Fibroblast of gingiva (primary cell): ENCODE measurements at regions not wholly inside any gene's neighbourhood (a gene's known extent, or its start where the extent isn't known, plus 50 kb on each side); places are given as distances from the start of the nearest gene placed in this dataset.

Source experiments
- DNase-seq: peaks from one replicate; pipeline ENCODE4 v3.0.0-alpha.2; 2011; ENCODE audit warnings: low read depth

DNA sequence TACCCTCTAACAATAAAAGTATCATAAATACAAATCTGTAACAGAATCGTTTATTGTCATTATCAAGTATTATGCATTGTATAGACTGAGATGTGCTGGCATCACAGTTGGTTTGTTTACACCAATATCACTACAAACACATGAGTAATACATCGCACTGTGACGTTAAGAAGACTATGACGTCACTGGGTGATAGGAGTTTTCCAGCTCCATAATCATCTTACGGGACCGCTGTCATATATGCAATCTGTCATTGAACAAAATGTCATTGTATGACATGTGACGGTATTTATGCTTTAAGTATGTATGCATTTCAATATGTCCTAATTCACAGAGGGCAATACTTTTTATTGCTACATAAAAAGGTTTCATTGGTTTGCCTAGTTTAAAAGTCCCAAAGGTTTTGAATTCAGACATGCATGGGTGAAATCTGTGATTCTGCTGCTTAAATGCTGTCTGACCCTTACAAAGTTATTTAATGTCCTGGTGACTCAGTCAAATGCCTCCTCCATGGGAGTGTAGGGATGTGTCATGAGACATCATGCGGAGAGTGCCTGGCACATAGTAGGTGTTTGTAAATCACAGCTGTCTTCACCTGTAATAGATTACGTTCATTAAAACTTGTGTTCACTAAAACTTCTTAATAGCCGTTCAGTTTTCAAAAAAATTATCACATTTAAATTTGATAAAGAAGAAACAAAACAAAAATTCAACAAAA lies 160.7 kb upstream of the PDE10A start:
- DNase-seq, result no peak

DNA sequence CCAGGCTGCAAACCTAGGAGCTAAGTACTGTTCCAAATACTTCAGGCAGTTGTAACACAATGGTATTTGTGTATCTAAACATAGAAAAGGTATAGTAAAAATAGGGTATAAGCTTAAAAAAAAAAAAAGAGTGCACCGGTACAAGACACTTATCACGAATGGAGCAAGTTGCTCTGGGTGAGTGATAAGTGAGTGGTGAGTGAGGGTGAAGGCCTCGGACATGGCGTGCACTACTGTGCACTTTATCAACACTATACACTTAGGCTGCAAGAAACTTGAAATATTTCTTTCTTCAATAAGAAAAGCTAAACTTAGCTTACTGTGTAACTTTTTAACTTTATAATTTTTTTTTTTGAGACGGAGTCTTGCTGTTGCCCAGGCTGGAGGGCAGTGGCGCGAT lies 159.5 kb upstream of the PDE10A start:
- DNase-seq, result no peak

DNA sequence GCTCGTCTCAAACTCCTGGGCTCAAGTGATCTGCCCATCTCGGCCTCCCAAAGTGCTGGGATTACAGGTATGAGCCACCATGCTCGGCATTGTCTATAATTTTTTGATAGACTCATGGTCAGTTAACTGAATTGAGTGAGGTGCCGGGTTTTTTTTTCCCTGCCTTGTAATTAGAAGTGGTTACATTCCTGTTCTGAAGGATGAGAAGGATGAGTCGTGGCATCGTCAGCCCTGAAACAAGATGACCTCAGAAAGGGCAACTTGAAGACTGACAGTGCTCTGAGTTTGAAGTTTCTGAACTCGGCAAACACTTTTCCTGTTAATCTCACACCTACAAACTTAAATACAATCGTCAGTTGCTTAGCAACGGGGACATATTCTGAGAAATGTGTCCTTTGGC lies 158.7 kb upstream of the PDE10A start:
- DNase-seq, result no peak

DNA sequence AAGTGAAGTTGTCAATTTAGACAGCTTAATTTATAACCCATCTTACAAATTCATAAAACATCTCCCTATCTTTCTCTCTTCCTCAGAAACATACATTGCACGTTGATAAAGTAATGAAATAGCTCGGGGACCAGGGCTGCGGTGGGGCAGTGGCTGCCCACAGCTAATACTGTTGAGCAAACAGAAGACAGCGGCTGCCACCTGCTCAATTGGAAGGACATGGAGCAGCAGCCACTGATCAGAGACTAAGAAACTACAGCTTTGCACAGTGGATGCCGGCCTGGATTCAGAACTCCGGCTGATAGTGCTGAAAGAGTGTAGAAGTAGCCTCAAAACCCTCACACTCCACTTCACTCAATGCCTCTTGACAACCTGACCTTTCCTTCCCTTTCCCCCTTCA lies 157.9 kb upstream of the PDE10A start:
- DNase-seq, result no peak

DNA sequence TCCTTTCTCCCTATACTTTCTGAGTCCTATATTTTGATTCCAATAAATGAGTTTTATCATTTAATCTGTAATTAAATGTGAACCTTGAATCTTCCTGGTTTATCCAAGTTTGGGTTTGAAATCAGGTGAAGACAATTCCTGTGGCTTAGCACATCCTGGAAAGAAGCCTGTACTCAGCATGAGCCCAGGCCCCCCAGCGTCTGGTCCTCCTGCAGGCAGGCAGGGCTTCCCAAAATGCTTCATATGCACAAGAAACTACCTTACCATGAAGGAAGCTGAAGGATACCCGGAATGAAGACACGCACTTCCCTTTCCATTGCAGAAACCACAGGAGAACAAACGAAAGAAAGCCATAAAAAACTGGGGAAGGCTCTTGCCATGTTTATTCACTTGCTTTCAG lies 157.4 kb upstream of the PDE10A start:
- DNase-seq, result no peak

DNA sequence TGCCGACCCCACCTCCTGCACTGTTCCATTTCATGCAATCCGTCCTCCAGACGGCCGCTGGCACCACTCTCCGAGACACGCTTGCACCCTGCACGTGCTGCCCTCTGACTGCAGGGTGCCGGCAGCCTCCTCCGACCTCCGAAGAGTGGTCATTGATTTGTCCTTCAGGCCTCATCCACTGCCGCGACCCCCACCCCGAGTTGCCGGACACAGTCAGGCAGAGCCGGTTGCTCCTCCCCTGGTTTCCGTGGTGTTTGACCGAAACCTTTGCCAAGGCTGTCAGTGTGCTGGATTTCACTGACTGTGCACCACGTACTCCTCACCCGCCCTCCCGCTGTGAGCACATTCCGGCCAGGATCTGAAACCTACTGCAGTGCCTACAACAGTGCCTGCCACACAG lies 156.4 kb upstream of the PDE10A start:
- DNase-seq, result no peak

DNA sequence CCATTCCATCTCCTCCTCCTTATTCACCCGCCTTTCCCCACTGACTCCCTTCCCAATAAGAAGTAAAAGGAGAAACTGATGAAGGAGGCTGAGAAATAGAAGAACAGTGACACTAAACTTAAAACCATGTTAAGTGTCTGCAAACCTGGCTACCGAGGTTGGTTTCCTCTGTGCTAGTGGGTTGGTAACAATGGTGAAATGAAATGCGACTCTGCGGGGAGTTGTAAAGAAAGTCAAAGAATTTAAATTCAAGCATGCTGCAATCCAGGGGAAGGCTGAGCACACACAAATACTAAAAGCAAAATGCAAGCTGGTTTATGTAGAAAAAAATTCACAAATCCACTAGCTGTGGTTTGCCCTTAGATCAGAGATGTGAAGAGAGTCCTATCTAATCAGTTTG lies 155.2 kb upstream of the PDE10A start:
- DNase-seq, result no peak

DNA sequence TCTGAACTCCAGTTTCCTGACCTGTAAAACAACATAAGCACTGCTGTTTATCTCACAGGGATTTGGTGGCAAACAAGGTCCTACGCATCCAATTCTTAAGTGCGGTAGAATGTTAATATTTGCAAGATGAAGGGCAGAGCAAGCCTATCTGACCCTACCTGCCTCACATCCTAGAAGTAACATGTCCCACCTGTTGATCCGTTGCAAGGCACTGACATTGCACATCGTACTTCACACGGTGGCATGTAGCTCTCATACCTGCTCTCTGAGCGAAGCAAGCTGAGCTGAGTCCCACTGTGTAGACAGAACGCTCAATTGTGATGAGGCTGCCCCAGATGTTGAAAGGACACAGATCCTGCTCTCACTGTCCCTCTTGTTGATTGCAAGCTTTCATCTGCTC lies 154.7 kb upstream of the PDE10A start:
- DNase-seq, result no peak

DNA sequence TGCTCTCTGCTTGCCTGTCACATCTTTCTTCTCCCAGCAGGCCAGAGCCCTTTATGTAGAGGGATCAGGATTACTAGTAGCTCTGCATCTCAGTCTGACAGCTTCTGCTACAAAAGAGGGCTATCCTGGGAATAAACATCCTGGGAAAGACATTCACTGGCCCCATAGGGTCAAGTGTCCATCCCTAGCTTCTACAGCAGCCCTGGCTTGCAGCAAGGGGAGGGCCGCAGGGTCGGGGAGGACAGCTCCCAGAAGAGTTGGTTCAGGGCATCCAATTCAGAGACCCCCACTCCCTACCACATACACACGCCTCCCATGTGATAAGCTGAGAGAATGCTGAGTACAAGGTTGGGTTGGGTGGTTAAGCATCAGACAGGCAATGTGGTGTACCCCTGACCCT lies 154.1 kb upstream of the PDE10A start:
- no peak for DNase-seq

DNA sequence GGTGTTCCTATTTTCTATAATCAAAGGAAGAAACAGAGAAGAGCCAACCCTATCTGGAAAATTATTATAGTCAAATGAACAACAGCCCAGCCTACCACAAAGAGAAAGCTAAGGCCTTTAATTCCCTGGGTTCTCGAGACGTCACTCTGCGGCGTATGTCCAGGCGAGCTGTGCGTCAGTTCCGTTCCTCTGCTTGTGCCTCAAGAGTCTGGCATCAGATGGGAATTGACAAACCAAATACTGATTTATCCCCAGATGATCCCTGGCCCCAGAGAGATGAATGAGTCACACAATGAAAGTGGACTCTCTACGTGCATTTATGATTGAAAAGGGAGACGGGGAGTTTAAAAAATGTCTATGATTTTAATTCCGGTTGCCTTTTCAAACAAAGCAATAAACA lies 151.6 kb upstream of the PDE10A start:
- DNase-seq, result no peak

DNA sequence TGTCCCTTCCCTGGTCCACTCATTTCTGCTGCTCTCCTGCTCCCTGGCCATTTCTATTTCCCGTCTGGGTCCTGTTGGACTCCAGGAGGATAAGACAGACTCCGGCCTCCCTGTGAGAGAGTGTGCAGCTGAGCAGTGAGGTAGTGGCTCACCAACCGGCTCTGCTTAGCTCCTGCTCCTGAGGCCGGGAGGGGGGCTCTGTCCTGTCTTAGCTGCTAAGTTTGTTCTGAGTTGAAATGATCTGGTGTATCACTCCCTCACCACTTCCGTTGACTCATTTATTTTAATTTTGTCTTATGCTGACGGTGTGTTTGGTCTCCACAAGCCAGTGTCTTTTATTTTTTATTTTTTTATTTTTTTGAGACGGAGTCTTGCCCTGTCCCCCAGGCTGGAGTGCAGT lies 148.5 kb upstream of the PDE10A start:
- DNase-seq, result no peak

DNA sequence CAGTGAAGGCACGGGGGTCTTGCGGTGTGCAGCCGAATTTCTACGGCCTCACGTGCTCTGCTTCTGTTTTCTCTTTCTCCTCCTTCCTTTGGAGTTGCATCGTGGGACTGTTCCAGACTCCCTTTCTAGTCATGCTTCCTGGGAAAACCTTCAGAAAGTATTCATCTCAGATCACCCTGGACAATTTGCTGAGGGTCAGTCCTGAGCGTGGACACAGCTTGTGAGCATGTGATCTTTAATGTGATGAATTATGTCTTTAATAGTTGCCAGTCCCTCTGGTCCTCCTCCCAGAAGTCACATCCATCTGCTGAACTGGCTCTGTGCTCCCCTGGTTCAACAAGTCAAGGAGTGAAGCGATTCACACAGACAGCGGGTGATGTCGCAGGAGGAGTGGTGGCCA lies 145.0 kb upstream of the PDE10A start:
- no peak for DNase-seq

DNA sequence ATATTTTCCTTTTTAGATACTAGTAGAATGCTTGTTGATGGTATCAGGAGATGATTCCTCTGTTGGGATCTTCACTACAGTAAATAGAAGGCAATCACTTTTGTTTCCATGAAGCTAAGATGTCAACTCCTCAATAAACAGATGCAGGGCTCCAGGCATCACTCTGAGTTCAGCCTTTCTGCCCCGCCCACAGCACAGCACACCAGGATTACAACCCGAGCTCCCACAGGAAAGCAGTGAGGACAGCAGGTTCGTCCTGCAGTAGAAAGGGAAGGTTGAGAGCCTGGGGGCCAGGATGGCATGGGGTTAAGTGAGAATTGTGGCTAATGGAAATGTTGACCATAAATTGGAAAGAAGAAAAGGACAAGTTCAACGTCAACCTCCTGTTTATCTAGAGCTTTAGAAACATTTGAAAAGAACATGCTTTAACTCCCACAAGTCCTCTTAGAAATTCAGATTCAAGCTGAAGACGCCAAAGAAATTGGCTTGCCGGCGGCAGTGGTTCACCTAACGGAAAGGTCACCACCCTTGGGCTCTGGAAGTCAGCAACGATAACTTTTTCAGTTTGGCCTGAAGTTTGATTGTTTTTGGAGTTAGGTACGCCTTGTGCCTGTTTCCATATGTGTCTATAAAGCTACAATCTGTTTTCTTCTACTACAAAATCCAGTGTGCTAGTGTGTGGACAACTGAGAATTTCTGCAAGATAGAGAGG lies 144.4 kb upstream of the PDE10A start:
- DNase-seq, result no peak

DNA sequence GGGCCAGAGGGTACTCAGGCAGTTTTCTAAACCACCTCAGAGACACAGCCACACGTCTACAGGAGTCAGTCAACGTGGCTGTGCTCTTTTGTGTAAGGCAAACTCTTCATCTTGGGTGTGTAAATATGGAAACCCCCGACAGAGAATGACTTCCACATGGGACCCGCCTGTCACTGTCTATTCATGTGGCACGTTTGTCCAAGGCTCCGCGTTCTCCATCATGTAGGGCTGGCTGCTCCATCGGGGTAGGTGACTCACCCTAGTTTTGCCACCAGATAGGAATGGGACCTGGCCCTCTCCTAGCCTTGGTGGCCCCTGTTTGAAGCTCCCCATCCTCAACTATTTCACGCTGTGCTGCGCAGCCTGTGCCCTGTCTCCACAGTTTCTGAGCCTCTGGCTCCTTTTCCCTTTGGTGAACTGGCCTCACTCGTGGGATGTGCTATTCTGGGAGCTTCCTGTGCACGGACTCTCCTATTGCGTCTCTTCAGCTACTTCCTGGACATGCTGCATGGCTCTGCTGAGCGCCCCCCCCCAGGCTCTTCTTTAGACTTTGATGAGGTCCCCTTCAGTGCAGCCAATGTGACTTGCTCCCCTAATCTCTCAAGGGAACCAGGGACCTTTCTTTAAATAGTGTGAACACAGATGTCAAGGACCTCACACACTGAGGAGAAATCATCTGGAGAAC lies 143.2 kb upstream of the PDE10A start:
- no peak for DNase-seq

DNA sequence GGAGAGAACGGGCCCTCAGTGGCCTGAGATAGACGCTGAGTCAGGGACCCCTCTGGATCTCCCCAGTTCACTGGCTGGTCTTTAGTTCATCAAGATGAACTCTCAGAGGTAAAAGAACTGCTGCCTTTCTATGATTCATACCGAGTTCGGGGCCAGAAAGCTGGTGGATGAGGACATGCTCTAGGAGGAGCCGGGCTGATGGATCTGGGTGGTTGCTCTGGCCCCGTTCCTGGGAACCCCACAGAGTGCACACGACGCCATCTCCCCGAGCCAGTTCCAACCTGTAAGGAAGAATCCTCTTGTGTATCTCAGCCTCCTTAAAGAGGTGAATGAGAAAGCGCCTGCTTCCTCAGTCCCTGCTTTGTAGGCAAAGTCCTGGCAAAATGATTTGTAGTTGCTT lies 142.6 kb upstream of the PDE10A start:
- no peak for DNase-seq

DNA sequence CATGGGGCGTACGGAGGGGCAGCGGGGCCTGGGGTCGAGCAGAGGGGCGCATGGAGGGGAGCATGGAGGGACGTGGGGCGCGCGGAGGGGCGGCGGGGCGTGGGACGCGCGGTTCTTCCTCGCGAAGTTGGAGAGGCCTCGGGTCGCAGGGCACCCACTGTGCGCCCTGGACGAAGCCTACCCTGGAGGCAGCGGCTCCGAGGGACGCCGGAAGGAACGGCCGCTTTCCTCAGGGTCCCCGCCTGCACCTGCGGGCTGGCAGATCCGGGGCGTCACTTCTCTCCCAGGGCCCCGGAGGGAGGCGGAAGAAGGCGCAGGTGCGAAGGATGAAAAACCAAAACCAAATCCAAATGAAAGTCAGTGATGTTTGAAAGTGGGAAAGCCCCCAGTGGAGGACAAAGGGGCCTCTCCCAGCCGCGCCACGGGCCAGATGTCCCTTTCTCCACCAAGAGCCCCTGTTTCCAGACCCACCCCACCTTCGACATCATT lies 142.1 kb upstream of the PDE10A start:
- DNase-seq, result no peak

DNA sequence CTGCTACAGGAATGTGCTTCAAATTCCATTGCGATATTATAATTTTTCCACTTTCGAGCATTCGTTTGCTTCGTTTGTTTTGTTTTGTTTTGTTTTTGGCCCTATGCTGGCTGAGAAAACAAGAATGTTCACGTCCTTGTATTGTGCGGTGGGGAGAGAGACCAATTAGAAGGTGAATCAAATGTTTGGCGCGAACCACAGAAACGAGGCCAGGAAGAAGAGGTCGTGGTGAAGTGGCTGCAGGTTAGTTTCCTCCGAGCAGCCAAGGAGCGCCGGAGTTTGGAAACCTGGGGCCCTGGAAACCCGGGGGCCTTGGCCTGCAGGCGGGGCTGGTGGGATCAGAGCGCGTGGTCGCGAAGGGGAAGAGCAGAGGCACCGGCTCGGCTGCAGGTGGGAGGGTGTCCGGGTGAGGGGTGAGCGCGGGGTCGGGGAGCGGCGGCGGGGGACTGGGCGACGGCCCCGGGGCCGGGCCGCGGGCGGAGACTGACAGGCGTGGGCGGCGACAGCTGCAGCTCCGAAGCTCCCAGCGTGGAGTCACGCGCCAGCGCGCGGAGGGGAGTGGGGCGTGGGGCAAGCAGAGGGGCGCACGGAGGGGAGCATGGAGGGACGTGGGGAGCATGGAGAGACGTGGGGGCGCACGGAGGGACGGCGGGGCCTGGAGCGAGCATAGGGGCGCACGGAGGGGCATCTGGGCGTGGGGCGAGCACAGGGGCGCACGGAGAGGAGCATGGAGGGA lies 141.5 kb upstream of the PDE10A start:
- DNase-seq, result no peak

DNA sequence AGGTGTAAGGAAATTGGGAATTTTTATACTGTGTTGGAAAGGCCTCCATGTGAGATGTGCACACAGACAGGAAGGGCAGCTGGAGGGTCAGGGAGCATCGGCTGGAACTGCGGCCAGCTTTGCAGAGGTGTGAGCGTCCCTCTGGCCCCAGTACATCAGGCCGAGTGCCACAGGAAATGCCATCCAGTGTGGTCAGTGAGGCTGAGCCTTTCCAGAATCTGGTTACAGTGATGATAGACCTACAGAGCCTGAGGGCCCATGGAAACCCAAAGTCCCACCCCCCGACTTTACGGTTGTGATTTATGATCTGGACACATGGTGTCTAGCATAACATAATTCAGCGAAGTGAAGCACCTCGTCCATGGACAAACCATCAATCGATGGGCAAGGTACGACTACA lies 137.3 kb upstream of the PDE10A start:
- DNase-seq, result no peak

DNA sequence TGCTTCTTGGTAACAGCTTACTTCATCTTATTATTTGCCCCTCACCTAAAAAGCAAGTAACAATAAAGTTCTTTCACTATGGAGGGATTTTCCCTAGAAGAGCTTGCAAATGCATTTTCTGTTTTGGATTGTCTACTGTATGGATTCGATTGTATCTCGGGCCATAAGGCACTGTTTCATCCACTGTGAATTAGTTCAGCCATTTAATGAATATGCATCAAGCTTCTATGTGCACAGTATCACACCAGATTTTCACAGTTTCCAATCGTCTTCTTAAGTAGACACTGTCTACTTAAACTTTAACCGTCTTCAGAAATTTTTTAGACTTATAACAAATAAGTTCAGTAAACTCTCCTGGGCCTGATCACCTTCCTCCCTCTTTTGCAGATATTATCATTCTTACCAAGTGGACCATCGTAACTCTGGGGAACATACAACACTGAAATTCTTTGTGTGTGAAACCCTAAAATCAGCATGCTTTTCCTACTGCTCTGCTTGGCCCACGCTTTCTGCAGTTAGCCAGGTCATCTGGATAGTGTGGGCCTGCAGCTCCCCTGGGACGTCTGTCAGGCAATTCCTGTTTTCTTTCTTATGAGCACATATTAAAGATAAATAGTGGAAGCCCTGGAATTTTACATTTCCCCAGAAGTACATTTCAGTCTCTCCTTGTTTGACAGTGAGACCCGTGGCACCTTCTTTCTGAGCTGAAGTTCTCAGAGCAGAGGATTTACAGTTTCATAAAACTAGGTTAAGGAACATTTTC lies 136.5 kb upstream of the PDE10A start:
- no peak for DNase-seq

DNA sequence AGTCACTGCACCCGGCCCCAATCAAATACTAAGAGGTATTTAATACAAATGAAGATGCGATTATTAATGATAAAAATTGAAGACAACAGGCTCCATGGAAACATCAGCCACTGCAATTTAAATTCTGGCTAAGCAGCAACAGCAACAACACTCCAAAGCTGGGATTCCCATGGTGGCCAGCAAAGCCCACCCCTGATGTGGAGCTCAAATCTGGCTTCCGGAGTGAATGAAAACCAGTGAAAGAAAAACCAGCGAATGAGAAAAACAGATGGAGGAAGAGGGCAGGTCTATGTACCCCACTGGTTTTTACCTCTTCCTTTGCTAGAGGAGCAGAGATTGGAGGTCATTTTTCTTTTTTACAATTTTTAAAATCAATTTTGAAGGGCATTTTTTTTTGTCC lies 135.9 kb upstream of the PDE10A start:
- no peak for DNase-seq

DNA sequence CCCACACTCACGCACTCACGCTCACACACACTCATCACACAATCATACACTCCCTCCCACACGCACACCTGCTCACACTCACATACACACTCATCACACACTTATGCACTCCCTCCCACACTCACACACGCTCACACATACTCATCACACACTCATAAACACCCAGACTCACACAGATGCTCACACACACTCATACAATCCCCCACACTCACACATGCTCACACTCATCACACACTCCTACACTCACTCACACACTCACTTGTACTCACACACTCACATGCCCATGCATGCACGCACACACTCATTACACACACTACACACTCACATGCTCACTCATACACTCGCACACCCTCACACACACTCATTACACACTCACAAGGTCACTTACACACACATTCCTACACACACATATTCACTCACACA lies 131.1 kb upstream of the PDE10A start:
- DNase-seq, result no peak

DNA sequence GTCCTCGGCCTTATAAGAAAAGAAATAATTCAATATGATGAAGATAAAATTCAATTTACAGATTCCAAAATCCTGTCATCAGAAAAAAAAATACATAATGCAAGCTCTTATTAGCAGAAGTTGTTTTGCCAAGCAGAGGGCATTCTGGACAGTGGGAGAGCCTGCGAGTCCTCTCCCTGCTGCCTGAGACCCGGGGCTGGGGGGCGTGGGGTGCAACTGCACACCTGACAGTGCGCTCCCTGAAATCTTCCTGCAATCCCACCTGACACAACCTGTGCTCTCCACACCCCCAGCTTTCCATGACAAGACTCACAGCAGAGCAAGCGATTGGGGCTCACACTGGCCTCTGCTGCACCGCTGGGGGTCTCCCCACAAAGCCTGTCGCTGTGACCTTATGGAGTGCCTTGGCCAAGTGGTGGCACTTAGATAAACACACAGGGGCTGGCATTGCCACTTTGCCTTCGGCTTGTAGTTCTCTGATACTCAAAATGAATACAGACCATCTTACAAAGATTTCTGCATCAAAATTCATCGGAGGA lies 130.3 kb upstream of the PDE10A start:
- no peak for DNase-seq
